ENCODE measurements at regions not wholly inside any gene's neighbourhood (a gene's known extent, or its start where the extent isn't known, plus 50 kb on each side); places are given as distances from the start of the nearest gene placed in this dataset.

GRCh38 chr10:58101682-58102081, 166.0 kb downstream of the IPMK start:
- Histone ChIP-seq H3K4me3 (no peak overlapping the region), H4K20me1 (no peaks in the 10 kb centered on the region)
- TF ChIP-seq Cebpa-rat (IDR thresholded peaks at IDR 0.05): no peak

GRCh38 chr10:58094985-58095718, 172.5 kb downstream of the IPMK start:
- no peak overlapping the region for H3K27ac ChIP-seq

More at GRCh38 chr10:58101682-58102081, 166.0 kb downstream of the IPMK start:
- Histone ChIP-seq H3K4me2 (no peak overlapping the region), H3K9ac (no peak overlapping the region), H3K9me3 (peaks cover 3% of the 10 kb centered on the region; the same call in 1 of the 2 replicates), H3K27ac (no peak overlapping the region), H3K36me3 (no peaks in the 10 kb centered on the region), H3K4me1 (no peaks in the 10 kb centered on the region), H3K27me3 (no peaks in the 10 kb centered on the region)

GRCh38 chr10:58091886-58092285, 175.8 kb downstream of the IPMK start:
- Histone ChIP-seq H4K20me1 (no peaks in the 10 kb centered on the region), H3K27me3 (no peaks in the 10 kb centered on the region), H3K9ac (no peak overlapping the region), H3K4me2 (no peak overlapping the region), H3K4me3 (no peak overlapping the region), H3K27ac (no peak overlapping the region), H3K4me1 (no peaks in the 10 kb centered on the region), H3K36me3 (no peaks in the 10 kb centered on the region), H3K9me3 (no peaks in the 10 kb centered on the region)
- no peak for TF ChIP-seq Cebpa-rat (IDR thresholded peaks at IDR 0.05)

More at GRCh38 chr10:58094985-58095718, 172.5 kb downstream of the IPMK start:
- Histone ChIP-seq H3K4me2 (no peak overlapping the region), H4K20me1 (no peaks in the 10 kb centered on the region), H3K4me3 (no peak overlapping the region), H3K9ac (no peak overlapping the region), H3K36me3 (no peaks in the 10 kb centered on the region), H3K27me3 (no peaks in the 10 kb centered on the region), H3K4me1 (no peaks in the 10 kb centered on the region), H3K9me3 (no peaks in the 10 kb centered on the region)
- no peak for TF ChIP-seq Cebpa-rat (IDR thresholded peaks at IDR 0.05)

GRCh38 chr10:58089739-58090138, 178.0 kb downstream of the IPMK start:
- no peaks in the 10 kb centered on the region for H4K20me1 ChIP-seq
- H3K36me3 ChIP-seq: no peaks in the 10 kb centered on the region
- no peak overlapping the region for H3K27ac ChIP-seq
- no peaks in the 10 kb centered on the region for H3K9me3 ChIP-seq
- no peaks in the 10 kb centered on the region for H3K4me1 ChIP-seq
- no peaks in the 10 kb centered on the region for H3K27me3 ChIP-seq
- no peak overlapping the region for H3K9ac ChIP-seq
- no peak overlapping the region for H3K4me3 ChIP-seq
- H3K4me2 ChIP-seq: no peak overlapping the region
- no peak for TF ChIP-seq Cebpa-rat (IDR thresholded peaks at IDR 0.05)

- Histone ChIP-seq H3K9ac (no peak overlapping the region), H3K4me1 (no peaks in the 10 kb centered on the region), H3K4me2 (no peak overlapping the region), H3K36me3 (no peaks in the 10 kb centered on the region), H3K9me3 (no peaks in the 10 kb centered on the region), H3K27me3 (no peaks in the 10 kb centered on the region), H3K4me3 (no peak overlapping the region), H4K20me1 (no peaks in the 10 kb centered on the region), H3K27ac (no peak overlapping the region)
- no peak for TF ChIP-seq Cebpa-rat (IDR thresholded peaks at IDR 0.05)
Observed at GRCh38 chr10:58087896-58088295, 179.8 kb downstream of the IPMK start.

GRCh38 chr10:58086763-58087150, 180.9 kb downstream of the IPMK start:
- Histone ChIP-seq H3K27me3 (no peaks in the 10 kb centered on the region), H3K27ac (no peak overlapping the region), H3K36me3 (no peaks in the 10 kb centered on the region), H4K20me1 (no peaks in the 10 kb centered on the region), H3K4me3 (no peak overlapping the region), H3K9ac (no peak overlapping the region), H3K4me1 (no peaks in the 10 kb centered on the region), H3K9me3 (no peaks in the 10 kb centered on the region), H3K4me2 (no peak overlapping the region)
- TF ChIP-seq Cebpa-rat (IDR thresholded peaks at IDR 0.05): no peak

GRCh38 chr10:58086144-58086762, 181.4 kb downstream of the IPMK start:
- no peak for TF ChIP-seq Cebpa-rat (IDR thresholded peaks at IDR 0.05)
- Histone ChIP-seq H3K4me3 (no peak overlapping the region), H3K9ac (no peak overlapping the region), H3K9me3 (no peaks in the 10 kb centered on the region), H4K20me1 (no peaks in the 10 kb centered on the region), H3K4me2 (no peak overlapping the region), H3K27me3 (no peaks in the 10 kb centered on the region), H3K4me1 (no peaks in the 10 kb centered on the region), H3K36me3 (no peaks in the 10 kb centered on the region), H3K27ac (no peak overlapping the region)

- Histone ChIP-seq H4K20me1 (no peaks in the 10 kb centered on the region), H3K9ac (no peak overlapping the region), H3K36me3 (no peaks in the 10 kb centered on the region), H3K4me1 (no peaks in the 10 kb centered on the region), H3K4me3 (no peak overlapping the region), H3K27me3 (no peaks in the 10 kb centered on the region), H3K27ac (no peak overlapping the region), H3K4me2 (no peak overlapping the region), H3K9me3 (no peaks in the 10 kb centered on the region)
- TF ChIP-seq Cebpa-rat (IDR thresholded peaks at IDR 0.05): no peak
Observed at GRCh38 chr10:58082248-58082647, 185.4 kb downstream of the IPMK start.

- Histone ChIP-seq H3K4me2 (no peak overlapping the region), H3K36me3 (no peaks in the 10 kb centered on the region), H3K9ac (no peak overlapping the region), H3K9me3 (no peaks in the 10 kb centered on the region), H3K4me3 (no peak overlapping the region), H3K27me3 (no peaks in the 10 kb centered on the region), H3K4me1 (no peaks in the 10 kb centered on the region), H3K27ac (no peak overlapping the region), H4K20me1 (no peaks in the 10 kb centered on the region)
- TF ChIP-seq Cebpa-rat (IDR thresholded peaks at IDR 0.05): no peak
Observed at GRCh38 chr10:58081353-58081752, 186.3 kb downstream of the IPMK start.

GRCh38 chr10:58079461-58079860, 188.2 kb downstream of the IPMK start:
- no peaks in the 10 kb centered on the region for H3K9me3 ChIP-seq
- TF ChIP-seq Cebpa-rat (IDR thresholded peaks at IDR 0.05): no peak
- no peak overlapping the region for H3K27ac ChIP-seq
- H3K4me1 ChIP-seq: no peaks in the 10 kb centered on the region
- no peak overlapping the region for H3K9ac ChIP-seq
- no peaks in the 10 kb centered on the region for H4K20me1 ChIP-seq
- no peak overlapping the region for H3K4me3 ChIP-seq
- H3K27me3 ChIP-seq: no peaks in the 10 kb centered on the region
- H3K4me2 ChIP-seq: no peak overlapping the region
- no peaks in the 10 kb centered on the region for H3K36me3 ChIP-seq

Data from BLaER1 (cell line).